ENCODE measurements at regions not wholly inside any gene's neighbourhood (a gene's known extent, or its start where the extent isn't known, plus 50 kb on each side); places are given as distances from the start of the nearest gene placed in this dataset.

DNA sequence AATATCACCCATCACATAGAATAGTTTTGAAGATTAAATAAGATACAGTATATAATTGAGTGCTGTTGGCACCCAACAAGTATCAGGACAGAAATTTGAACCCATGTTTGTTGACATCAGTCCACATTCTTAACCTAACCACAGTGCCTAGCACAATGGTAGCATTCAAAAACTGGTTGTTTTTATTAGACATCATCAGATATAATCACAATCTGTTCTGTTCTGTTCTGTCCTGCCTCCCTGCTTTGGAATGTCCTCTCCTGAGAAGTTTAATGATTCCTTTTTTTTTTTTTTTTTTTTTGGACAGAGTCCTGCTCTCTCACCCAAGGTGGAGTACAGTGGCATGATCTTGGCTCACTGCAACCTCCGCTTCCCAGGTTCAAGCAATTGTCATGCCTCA is 476.6 kb downstream of the RMST start:
- H3K14ac ChIP-seq (ENCODE audit: insufficient read depth, low read length) = no peak overlapping the region
- H2BK20ac ChIP-seq (ENCODE audit: low read depth, low read length, poor library complexity, severe bottlenecking) = no peak overlapping the region
- H4K8ac ChIP-seq (replicated peaks; ENCODE audit: insufficient read length, low read depth, low read length) = no peak overlapping the region
- H3K18ac ChIP-seq (ENCODE audit: insufficient read length, low read depth, low read length) = no peak overlapping the region
- Mint-ChIP-seq H3K27ac (no peak overlapping the region), H3K9me3 (no peaks in the 10 kb centered on the region; a peak in 1 of 5 replicates), H3K27me3 (ENCODE audit: low read depth) (no peaks in the 10 kb centered on the region; the same call in 1 of the 2 replicates), H3K36me3 (ENCODE audit: insufficient read depth in 1 of 3, low read depth in 3 of 3) (no peaks in the 10 kb centered on the region), H3K4me3 (no peak overlapping the region), H3K4me1 (peaks cover 4 to 11% of the 10 kb centered on the region in 2 experiments)
- no peaks in the 10 kb centered on the region for H3K27me3 ChIP-seq (ENCODE audit: insufficient read depth, low read length)
- no peaks in the 10 kb centered on the region for H3K23me2 ChIP-seq (ENCODE audit: insufficient read length, low read depth, low read length, poor library complexity, severe bottlenecking)
- H2BK5ac ChIP-seq (ENCODE audit: insufficient read length, low read length) = no peak overlapping the region
- no peak overlapping the region for H2BK120ac ChIP-seq (ENCODE audit: low read depth, low read length, poor library complexity, severe bottlenecking)
- WGBS (ENCODE audit: extremely low coverage, insufficient read length, low lambda C conversion rate) = no CpG with 5 or more reads among the region's 1 CpG
- no peak overlapping the region for H3K9ac ChIP-seq (ENCODE audit: extremely low read depth, insufficient read length, low read length)
- no peaks in the 10 kb centered on the region for H3K4me1 ChIP-seq (ENCODE audit: insufficient read depth, low read length)
- no peaks in the 10 kb centered on the region for H3K9me3 ChIP-seq (ENCODE audit: control insufficient read depth, low read depth, low read length)
- H3K79me1 ChIP-seq (ENCODE audit: insufficient read depth, low read depth, low read length, poor library complexity, severe bottlenecking) = no peaks in the 10 kb centered on the region
- H2BK12ac ChIP-seq (ENCODE audit: insufficient read length, low read depth, low read length) = no peak overlapping the region
- H4K5ac ChIP-seq (ENCODE audit: insufficient read length, low read depth, low read length) = no peak overlapping the region
- no peak overlapping the region for H2AFZ ChIP-seq (ENCODE audit: low read length)
- H4K20me1 ChIP-seq (ENCODE audit: control insufficient read depth, insufficient read depth, insufficient read length) = no peaks in the 10 kb centered on the region
- H3T11ph ChIP-seq (ENCODE audit: low read length) = no peak overlapping the region
- no peak overlapping the region for H4K91ac ChIP-seq (ENCODE audit: insufficient read length, low read depth, low read length)
- no peak overlapping the region for H3K56ac ChIP-seq (ENCODE audit: insufficient read length, low read depth, low read length)
- H3K79me2 ChIP-seq (ENCODE audit: insufficient read depth, low read length) = no peaks in the 10 kb centered on the region
- H3K4me2 ChIP-seq (ENCODE audit: insufficient read depth, insufficient read length, low read length) = no peak overlapping the region
- no peak overlapping the region for H3K23ac ChIP-seq (ENCODE audit: insufficient read length, low read depth, low read length)
- no peak for DNase-seq
- no peak overlapping the region for H2AK5ac ChIP-seq (ENCODE audit: insufficient read length, low read length)
- TF ChIP-seq, protein P1, sequence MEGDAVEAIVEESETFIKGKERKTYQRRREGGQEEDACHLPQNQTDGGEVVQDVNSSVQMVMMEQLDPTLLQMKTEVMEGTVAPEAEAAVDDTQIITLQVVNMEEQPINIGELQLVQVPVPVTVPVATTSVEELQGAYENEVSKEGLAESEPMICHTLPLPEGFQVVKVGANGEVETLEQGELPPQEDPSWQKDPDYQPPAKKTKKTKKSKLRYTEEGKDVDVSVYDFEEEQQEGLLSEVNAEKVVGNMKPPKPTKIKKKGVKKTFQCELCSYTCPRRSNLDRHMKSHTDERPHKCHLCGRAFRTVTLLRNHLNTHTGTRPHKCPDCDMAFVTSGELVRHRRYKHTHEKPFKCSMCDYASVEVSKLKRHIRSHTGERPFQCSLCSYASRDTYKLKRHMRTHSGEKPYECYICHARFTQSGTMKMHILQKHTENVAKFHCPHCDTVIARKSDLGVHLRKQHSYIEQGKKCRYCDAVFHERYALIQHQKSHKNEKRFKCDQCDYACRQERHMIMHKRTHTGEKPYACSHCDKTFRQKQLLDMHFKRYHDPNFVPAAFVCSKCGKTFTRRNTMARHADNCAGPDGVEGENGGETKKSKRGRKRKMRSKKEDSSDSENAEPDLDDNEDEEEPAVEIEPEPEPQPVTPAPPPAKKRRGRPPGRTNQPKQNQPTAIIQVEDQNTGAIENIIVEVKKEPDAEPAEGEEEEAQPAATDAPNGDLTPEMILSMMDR (conservative IDR thresholded peaks at IDR 0.05) = no peak
- H2BK15ac ChIP-seq (ENCODE audit: low read depth, low read length) = no peak overlapping the region
- no peak overlapping the region for H3K4ac ChIP-seq (ENCODE audit: low read depth, low read length)
- no peak overlapping the region for H3K27ac ChIP-seq (ENCODE audit: insufficient read length, low read depth, low read length)

Measured in H9 (cell line).